ENCODE measurements at regions not wholly inside any gene's neighbourhood (a gene's known extent, or its start where the extent isn't known, plus 50 kb on each side); places are given as distances from the start of the nearest gene placed in this dataset.

DNA sequence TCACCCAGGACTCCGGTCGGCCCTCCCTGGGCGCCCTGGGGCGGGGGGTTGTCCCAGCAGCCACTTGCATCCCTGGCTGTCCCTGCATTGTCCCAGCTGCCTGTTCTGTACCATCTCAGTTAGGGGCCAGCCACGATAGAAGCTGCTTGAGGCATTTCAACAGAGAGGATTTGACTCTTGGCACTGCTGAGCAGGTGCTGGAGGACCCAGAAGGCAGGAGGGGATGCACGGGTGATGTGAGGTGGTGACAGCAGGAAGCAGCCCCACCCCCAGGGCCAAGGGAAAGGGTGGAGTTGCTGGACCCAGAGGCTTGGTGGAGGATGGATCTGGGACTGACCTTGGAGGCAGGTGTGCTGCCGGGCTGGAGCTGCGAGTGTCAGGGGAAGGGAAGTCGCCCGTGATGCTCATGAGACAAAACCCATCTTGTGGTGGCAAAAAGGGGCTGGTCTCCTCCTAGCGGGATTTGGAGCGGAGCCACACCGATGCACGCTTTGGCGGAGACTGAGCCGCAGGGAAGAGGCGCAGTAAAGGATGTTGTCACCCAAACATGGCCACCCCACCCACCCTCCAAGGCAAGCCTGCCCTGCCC lies 188.0 kb upstream of the GSE1 start:
- TF ChIP-seq CTCF (conservative IDR thresholded peaks at IDR 0.05), result no peak
- Histone ChIP-seq H2BK5ac (ENCODE audit: insufficient read length, low read length) (no peak overlapping the region), H3K79me1 (ENCODE audit: insufficient read depth, low read depth, low read length, poor library complexity, severe bottlenecking) (no peaks in the 10 kb centered on the region), H3K9me3 (ENCODE audit: control insufficient read depth, low read depth, low read length) (no peaks in the 10 kb centered on the region), H2BK120ac (ENCODE audit: low read depth, low read length, poor library complexity, severe bottlenecking) (no peak overlapping the region), H3K4me2 (ENCODE audit: insufficient read depth, insufficient read length, low read length) (no peak overlapping the region), H3T11ph (ENCODE audit: low read length) (no peak overlapping the region), H4K5ac (ENCODE audit: insufficient read length, low read depth, low read length) (no peak overlapping the region), H3K4ac (ENCODE audit: low read depth, low read length) (no peak overlapping the region), H2AFZ (ENCODE audit: low read length) (no peak overlapping the region), H3K56ac (ENCODE audit: insufficient read length, low read depth, low read length) (no peak overlapping the region), H4K8ac (replicated peaks; ENCODE audit: insufficient read length, low read depth, low read length) (no peak overlapping the region), H3K27me3 (ENCODE audit: insufficient read depth, low read length) (no peaks in the 10 kb centered on the region), H3K79me2 (ENCODE audit: insufficient read depth, low read length) (no peaks in the 10 kb centered on the region), H2BK20ac (ENCODE audit: low read depth, low read length, poor library complexity, severe bottlenecking) (no peak overlapping the region), H4K20me1 (ENCODE audit: control insufficient read depth, insufficient read depth, insufficient read length) (no peaks in the 10 kb centered on the region), H2BK12ac (ENCODE audit: insufficient read length, low read depth, low read length) (no peak overlapping the region), H3K9ac (ENCODE audit: extremely low read depth, insufficient read length, low read length) (no peak overlapping the region), H4K91ac (ENCODE audit: insufficient read length, low read depth, low read length) (no peak overlapping the region), H3K23me2 (ENCODE audit: insufficient read length, low read depth, low read length, poor library complexity, severe bottlenecking) (no peaks in the 10 kb centered on the region), H3K14ac (ENCODE audit: insufficient read depth, low read length) (no peak overlapping the region), H3K18ac (ENCODE audit: insufficient read length, low read depth, low read length) (no peak overlapping the region), H3K4me1 (ENCODE audit: insufficient read depth, low read length) (no peaks in the 10 kb centered on the region), H3K23ac (ENCODE audit: insufficient read length, low read depth, low read length) (no peak overlapping the region), H2BK15ac (ENCODE audit: low read depth, low read length) (no peak overlapping the region), H2AK5ac (ENCODE audit: insufficient read length, low read length) (no peak overlapping the region), H3K27ac (ENCODE audit: insufficient read length, low read depth, low read length) (no peak overlapping the region)
- Mint-ChIP-seq H3K27ac (no peak overlapping the region; a peak in 1 of 7 replicates), H3K36me3 (ENCODE audit: insufficient read depth in 1 of 3, low read depth in 3 of 3) (no peaks in the 10 kb centered on the region), H3K27me3 (ENCODE audit: low read depth) (peaks cover 7% of the 10 kb centered on the region; the same call in 1 of the 2 replicates), H3K9me3 (peaks cover 0 to 2% of the 10 kb centered on the region in 2 experiments; a peak in 1 of 5 replicates), H3K4me1 (peaks cover 21 to 29% of the 10 kb centered on the region in 2 experiments), H3K4me3 (no peak overlapping the region)
- no peak for DNase-seq
- WGBS (ENCODE audit: extremely low coverage, insufficient read length, low lambda C conversion rate), result no CpG with 5 or more reads among the region's 17 CpGs

All from H9 (cell line).